Large intestine (tissue), 3 donors: ENCODE measurements at regions not wholly inside any gene's neighbourhood (a gene's known extent, or its start where the extent isn't known, plus 50 kb on each side); places are given as distances from the start of the nearest gene placed in this dataset.

ENCODE experiments used
- DNase-seq, 2 donors: peaks; one replicate each; pipeline versions ENCODE4 v3.0.0 to v3.0.0-alpha.2; 2013
- H3K27ac ChIP-seq: one replicate; pipeline ENCODE4 v1.5.1; 2013; ENCODE audit warnings: low read length
- H3K27me3 ChIP-seq: 2 replicates; pipeline ENCODE4 v1.6.1; 2013; ENCODE audit warnings: low read length; ENCODE audit not compliant: control insufficient read depth, insufficient read depth
- H3K36me3 ChIP-seq: 2 replicates; pipeline ENCODE4 v1.6.1; 2013; ENCODE audit warnings: low read length; ENCODE audit not compliant: control insufficient read depth, insufficient read depth
- H3K4me1 ChIP-seq: one replicate; pipeline ENCODE4 v1.6.1; 2013; ENCODE audit warnings: low read length; ENCODE audit not compliant: control insufficient read depth, insufficient read depth
- H3K4me3 ChIP-seq: one replicate; pipeline ENCODE4 v1.5.1; 2013; ENCODE audit warnings: low read length
- H3K9me3 ChIP-seq: one replicate; pipeline ENCODE4 v1.6.1; 2013; ENCODE audit warnings: mild to moderate bottlenecking, low read depth, low read length, moderate library complexity; ENCODE audit not compliant: control insufficient read depth
- WGBS: methylation state at CpG from one replicate; pipeline ENCODE4 v1.1.5; 2013; ENCODE audit warnings: low lambda C conversion rate; ENCODE audit not compliant: insufficient coverage; 5-methylcytosine and 5-hydroxymethylcytosine counted together

DNA sequence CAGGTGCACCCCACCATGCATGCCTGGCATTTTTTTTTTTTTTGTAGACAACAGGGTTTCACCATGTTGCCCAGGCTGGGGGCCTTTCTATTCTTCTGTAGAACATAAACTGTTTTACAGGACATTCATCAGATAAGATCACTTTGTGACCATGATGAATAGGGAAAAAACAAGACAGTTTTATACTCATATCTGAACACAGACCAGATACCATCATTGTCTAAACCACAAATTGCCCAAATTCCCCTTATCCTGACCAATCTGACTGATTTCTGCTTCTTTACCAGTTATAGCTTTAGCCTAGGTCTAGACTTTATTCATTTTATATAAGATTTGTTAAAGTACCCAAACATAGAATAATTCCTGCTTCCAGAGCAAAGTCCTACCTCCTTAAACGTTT is 1699.3 kb upstream of the TMEFF2 start:
- H3K9me3 ChIP-seq: no peaks in the 10 kb centered on the region
- no peaks in the 10 kb centered on the region for H3K27me3 ChIP-seq
- no peak overlapping the region for H3K4me3 ChIP-seq
- no peak overlapping the region for H3K27ac ChIP-seq
- WGBS: 29% methylated on average over 1 of the region's 1 CpG
- DNase-seq: no peak
- no peaks in the 10 kb centered on the region for H3K4me1 ChIP-seq
- no peaks in the 10 kb centered on the region for H3K36me3 ChIP-seq

DNA sequence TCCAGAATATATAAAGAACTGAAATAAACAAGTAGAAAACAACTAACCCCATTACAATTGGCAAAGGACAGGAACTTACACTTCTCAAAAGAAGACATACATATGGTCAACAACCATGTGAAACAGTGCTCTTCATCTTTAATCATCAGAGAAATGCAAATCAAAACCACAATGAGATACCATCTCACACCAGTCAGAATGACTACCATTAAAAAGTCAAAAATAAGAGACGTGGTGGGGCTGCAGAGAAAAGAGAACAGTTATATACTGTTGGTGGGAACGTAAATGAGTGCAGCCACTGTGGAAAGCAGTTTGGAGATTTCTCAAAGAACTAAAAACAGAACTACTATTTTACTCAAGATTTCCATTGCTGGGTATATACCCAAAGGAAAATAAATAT is 1696.3 kb upstream of the TMEFF2 start:
- Histone ChIP-seq H3K36me3 (no peaks in the 10 kb centered on the region), H3K27me3 (no peaks in the 10 kb centered on the region), H3K4me1 (no peaks in the 10 kb centered on the region), H3K4me3 (no peak overlapping the region), H3K27ac (no peak overlapping the region), H3K9me3 (no peaks in the 10 kb centered on the region)
- 67% methylated on average over 1 of the region's 2 CpGs for WGBS
- no peak for DNase-seq

DNA sequence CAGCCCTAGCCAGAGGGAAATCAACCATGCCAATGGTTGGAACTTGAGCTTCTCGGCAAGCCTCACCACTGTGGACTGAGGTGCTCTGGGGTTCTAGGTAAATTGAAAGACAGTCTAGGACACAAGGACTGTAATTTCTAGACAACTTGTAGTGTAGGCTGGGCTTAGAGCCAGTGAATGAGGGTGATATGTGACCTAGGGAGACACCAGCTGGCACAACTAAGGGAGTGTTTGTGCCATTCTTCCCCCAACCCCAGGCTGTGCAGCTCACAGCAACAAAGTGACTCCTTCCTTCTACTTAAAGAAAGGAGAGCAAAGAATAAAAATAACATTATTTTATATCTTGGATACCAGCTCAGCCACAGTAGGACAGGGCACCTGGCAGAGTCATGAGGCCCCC is 1690.7 kb upstream of the TMEFF2 start:
- Histone ChIP-seq H3K4me3 (no peak overlapping the region), H3K36me3 (no peaks in the 10 kb centered on the region), H3K27me3 (no peaks in the 10 kb centered on the region), H3K4me1 (no peaks in the 10 kb centered on the region), H3K9me3 (no peaks in the 10 kb centered on the region), H3K27ac (no peak overlapping the region)
- no CpG with 5 or more reads among the region's 1 CpG for WGBS
- no peak for DNase-seq

DNA sequence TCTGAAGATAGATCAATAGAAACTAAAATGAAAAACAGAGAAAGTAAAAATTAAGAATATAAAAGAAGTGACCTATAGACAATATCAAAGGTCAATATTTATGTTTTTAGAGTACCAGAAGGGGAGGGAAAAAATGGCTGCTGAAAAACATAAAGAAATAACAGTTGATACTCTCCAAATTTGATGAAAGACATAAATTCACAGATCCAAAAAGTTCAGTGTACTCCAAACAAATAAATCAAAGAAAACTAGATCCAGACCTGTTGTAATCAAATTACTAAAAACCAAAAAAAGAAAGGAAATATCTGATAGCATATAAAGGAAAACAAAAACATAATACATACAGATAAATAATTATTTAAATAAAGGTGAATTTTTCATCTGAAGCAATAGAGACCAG is 1689.1 kb upstream of the TMEFF2 start:
- no peaks in the 10 kb centered on the region for H3K9me3 ChIP-seq
- no peaks in the 10 kb centered on the region for H3K36me3 ChIP-seq
- DNase-seq: no peak
- H3K4me1 ChIP-seq: no peaks in the 10 kb centered on the region
- H3K4me3 ChIP-seq: no peak overlapping the region
- no peaks in the 10 kb centered on the region for H3K27me3 ChIP-seq
- no peak overlapping the region for H3K27ac ChIP-seq

DNA sequence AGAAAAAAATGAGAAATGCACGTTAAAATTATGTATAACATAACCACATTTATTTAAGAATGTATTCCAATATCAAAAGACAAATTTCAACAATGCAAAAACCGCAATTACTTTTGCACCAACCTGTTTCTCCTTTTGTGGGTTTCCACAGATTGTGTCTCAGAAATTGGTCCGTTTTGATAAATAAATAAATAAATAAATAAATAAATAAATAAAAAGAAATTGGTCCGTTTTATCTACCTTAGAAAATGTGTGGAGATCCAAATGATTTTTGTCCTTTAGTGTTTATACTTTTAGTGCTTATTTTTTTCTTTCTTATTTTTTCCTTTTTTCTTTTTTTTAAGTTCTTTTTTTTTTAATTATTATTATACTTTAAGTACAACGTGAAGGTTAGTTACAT is 1682.2 kb upstream of the TMEFF2 start:
- H3K27me3 ChIP-seq: no peaks in the 10 kb centered on the region
- no peak for DNase-seq
- 96% methylated on average over 4 of the region's 5 CpGs for WGBS
- no peak overlapping the region for H3K4me3 ChIP-seq
- no peak overlapping the region for H3K27ac ChIP-seq
- H3K36me3 ChIP-seq: no peaks in the 10 kb centered on the region
- no peaks in the 10 kb centered on the region for H3K4me1 ChIP-seq
- H3K9me3 ChIP-seq: no peaks in the 10 kb centered on the region

DNA sequence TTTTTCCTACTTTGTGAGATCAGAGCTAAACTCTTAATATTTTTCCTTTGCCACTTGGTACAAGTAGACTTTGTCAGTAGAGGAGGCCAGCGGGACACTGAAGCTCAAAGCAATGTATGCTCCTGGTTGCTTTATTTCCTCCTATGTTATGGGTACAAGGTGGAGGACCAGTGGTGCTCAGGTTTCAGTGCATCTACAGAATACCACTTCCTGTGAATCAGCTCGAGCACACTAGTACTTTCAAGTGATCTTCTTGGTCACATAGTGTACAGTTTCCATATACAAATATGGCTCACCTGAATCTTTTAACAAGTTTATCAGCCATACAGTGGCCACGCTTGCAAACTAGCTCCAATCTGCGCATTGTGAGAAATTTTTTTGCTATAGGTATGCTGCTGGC is 1674.8 kb upstream of the TMEFF2 start:
- H3K27ac ChIP-seq: no peak overlapping the region
- H3K36me3 ChIP-seq: no peaks in the 10 kb centered on the region
- 0% methylated on average over 1 of the region's 4 CpGs for WGBS
- H3K27me3 ChIP-seq: no peaks in the 10 kb centered on the region
- no peak overlapping the region for H3K4me3 ChIP-seq
- DNase-seq: no peak
- no peaks in the 10 kb centered on the region for H3K9me3 ChIP-seq
- no peaks in the 10 kb centered on the region for H3K4me1 ChIP-seq

DNA sequence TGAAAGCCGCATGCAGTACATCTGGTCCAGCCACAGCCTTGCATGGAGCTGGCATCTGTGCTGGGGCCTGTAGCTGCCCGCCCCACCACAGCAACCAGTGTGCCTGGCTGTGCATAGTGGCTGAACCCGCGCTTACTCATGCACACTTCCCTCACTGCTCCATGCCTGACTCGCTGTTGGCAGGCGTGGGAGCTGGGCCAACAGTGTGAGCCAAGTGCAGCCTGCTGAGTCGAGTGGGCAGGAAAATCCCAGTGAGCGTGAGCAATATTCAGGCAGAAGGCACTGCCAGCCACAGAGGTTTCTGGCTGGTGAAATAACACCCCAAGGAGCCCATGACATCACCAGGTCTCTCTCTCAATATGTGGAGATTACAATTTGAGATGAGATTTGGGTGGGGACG is 1674.1 kb upstream of the TMEFF2 start:
- Histone ChIP-seq H3K4me1 (no peaks in the 10 kb centered on the region), H3K36me3 (no peaks in the 10 kb centered on the region), H3K9me3 (no peaks in the 10 kb centered on the region), H3K27ac (no peak overlapping the region), H3K27me3 (no peaks in the 10 kb centered on the region), H3K4me3 (no peak overlapping the region)
- WGBS: no CpG with 5 or more reads among the region's 9 CpGs
- DNase-seq: no peak

DNA sequence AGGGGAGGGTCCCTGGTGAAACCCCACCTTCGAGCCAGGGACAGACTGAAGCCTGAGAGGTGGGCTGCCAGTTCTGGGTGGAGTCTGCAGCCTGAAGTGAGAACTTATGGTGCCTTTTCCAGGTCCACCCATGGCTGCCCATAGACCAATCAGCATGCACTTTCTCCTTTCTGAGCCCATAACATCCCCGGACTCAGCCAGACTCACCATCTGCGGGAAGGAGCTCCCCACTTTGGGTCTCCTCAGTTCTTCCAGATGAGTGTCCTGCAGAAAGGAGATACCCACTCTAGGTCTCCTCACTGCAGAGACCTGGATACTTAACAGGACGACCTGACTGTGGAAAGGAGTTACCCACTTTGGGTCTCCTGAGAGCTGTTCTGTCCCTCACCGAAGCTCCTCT is 1673.4 kb upstream of the TMEFF2 start:
- no CpG with 5 or more reads among the region's 5 CpGs for WGBS
- H3K4me1 ChIP-seq: no peaks in the 10 kb centered on the region

DNA sequence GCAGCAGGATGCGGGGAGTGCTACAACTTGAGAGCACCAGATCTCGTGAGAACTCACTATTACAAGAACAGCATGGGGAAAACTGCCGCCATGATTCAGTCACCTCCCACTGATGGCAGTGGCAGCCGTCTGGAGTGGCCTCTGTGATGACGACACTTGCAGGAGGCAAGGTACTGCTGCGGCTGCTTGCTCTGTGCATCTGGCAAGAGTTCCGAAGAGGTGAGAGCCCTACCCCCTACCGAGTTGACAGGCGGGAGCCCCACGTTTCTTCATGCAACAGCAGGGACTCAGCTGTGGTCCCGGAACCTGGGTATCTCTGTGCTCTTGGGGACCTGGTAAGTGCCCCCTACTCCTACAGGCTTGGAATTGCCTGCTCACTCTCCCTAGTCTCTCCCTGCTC is 1672.7 kb upstream of the TMEFF2 start:
- WGBS: no CpG with 5 or more reads among the region's 11 CpGs
- Histone ChIP-seq H3K27ac (no peak overlapping the region), H3K4me1 (no peaks in the 10 kb centered on the region), H3K36me3 (no peaks in the 10 kb centered on the region), H3K27me3 (no peaks in the 10 kb centered on the region), H3K9me3 (no peaks in the 10 kb centered on the region), H3K4me3 (no peak overlapping the region)
- DNase-seq: no peak

More for the DNA sequence above, 1673.4 kb upstream of the TMEFF2 start:
- Histone ChIP-seq H3K27ac (no peak overlapping the region), H3K4me3 (no peak overlapping the region), H3K27me3 (no peaks in the 10 kb centered on the region), H3K36me3 (no peaks in the 10 kb centered on the region), H3K9me3 (no peaks in the 10 kb centered on the region)
- DNase-seq: no peak

DNA sequence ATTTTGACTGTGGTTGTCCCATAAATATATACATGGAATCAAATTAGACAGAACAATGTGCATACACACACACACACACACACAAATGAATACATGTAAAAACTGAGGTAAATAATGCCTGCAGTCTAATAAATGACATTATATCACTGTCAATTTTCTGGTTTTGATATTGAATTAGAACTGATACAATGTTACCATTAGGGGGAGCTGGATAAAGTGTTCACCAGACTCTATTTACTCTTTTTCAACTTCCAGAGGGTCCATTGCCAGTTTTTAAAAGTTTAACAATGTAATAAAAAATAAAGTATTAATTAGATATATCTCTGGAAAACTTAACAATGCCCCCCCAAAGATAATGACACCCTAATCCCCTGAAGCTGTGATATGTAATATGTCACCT is 1666.8 kb upstream of the TMEFF2 start:
- DNase-seq: no peak
- Histone ChIP-seq H3K27me3 (no peaks in the 10 kb centered on the region), H3K36me3 (no peaks in the 10 kb centered on the region), H3K4me1 (no peaks in the 10 kb centered on the region), H3K27ac (no peak overlapping the region), H3K9me3 (no peaks in the 10 kb centered on the region), H3K4me3 (no peak overlapping the region)

DNA sequence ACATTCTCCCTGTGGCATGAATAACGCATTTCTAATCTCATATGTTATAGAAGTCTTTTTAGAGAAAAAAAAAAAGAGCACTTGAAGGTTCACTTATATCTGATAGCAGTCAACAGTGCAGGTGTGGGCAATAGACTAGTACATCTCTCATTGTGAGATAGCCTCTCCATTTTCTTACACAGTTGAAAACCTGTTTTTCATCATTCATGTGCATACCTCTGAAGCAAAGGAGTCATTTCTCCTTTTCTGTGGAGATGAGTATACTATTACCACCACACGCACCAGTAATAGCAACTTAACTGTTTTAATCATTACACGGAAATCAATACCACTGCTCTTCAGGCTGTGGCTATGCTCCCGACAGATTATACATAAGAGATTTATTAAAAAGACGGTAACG is 1653.3 kb upstream of the TMEFF2 start:
- H3K9me3 ChIP-seq: no peaks in the 10 kb centered on the region
- no peak for DNase-seq
- 79% methylated on average over 6 of the region's 6 CpGs for WGBS
- H3K4me1 ChIP-seq: no peaks in the 10 kb centered on the region
- H3K27me3 ChIP-seq: no peaks in the 10 kb centered on the region
- no peaks in the 10 kb centered on the region for H3K36me3 ChIP-seq
- H3K4me3 ChIP-seq: no peak overlapping the region
- no peak overlapping the region for H3K27ac ChIP-seq
